ENCODE measurements at regions not wholly inside any gene's neighbourhood (a gene's known extent, or its start where the extent isn't known, plus 50 kb on each side); places are given as distances from the start of the nearest gene placed in this dataset.

GRCh38 chr10:4351723-4352413 lies 474.1 kb upstream of the AKR1E2 start:
- TF ChIP-seq CTCF (IDR thresholded peaks at IDR 0.05) (no peak), POLR2AphosphoS5 (IDR thresholded peaks at IDR 0.05) (no peak), EP300 (IDR thresholded peaks at IDR 0.05) (no peak)
